ENCODE measurements at regions not wholly inside any gene's neighbourhood (a gene's known extent, or its start where the extent isn't known, plus 50 kb on each side); places are given as distances from the start of the nearest gene placed in this dataset.

DNA sequence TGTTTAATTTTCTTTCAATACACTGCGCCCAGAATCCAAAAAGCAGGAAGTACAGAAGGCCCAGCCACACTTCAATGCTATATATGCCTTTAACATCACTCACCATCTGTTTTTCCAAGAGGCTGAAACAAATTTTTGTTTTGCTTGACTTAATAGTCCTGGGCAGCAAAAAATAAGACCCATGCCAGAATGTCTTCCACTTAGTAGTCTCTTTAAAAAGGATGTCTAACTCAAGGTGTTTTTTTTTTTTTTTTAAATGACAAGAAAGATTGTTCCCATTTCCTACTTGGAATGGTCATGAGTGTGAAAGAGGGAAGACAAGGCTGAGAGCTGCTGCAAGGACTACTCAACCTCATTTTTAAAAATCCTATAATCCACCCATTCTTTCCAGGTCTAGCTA, 590.3 kb upstream of the SGO1 start:
- no peak for DNase-seq
- Histone ChIP-seq H3K36me3 (no peaks in the 10 kb centered on the region), H3K9me3 (no peaks in the 10 kb centered on the region), H3K27ac (no peak overlapping the region), H3K4me3 (no peak overlapping the region), H3K27me3 (no peaks in the 10 kb centered on the region), H3K4me1 (ENCODE audit: insufficient read depth) (no peaks in the 10 kb centered on the region)
- TF ChIP-seq, protein P1, sequence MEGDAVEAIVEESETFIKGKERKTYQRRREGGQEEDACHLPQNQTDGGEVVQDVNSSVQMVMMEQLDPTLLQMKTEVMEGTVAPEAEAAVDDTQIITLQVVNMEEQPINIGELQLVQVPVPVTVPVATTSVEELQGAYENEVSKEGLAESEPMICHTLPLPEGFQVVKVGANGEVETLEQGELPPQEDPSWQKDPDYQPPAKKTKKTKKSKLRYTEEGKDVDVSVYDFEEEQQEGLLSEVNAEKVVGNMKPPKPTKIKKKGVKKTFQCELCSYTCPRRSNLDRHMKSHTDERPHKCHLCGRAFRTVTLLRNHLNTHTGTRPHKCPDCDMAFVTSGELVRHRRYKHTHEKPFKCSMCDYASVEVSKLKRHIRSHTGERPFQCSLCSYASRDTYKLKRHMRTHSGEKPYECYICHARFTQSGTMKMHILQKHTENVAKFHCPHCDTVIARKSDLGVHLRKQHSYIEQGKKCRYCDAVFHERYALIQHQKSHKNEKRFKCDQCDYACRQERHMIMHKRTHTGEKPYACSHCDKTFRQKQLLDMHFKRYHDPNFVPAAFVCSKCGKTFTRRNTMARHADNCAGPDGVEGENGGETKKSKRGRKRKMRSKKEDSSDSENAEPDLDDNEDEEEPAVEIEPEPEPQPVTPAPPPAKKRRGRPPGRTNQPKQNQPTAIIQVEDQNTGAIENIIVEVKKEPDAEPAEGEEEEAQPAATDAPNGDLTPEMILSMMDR (IDR thresholded peaks at IDR 0.05) = no peak
- TF ChIP-seq EP300 (IDR thresholded peaks at IDR 0.05) (no peak), POLR2A (IDR thresholded peaks at IDR 0.05) (no peak)
- intact Hi-C loops (cut with DNase I) = no loop called here
- WGBS, 3 donors = 0% methylated on average over 1 of the region's 1 CpG

- Histone ChIP-seq H3K9me3 (no peaks in the 10 kb centered on the region), H3K4me1 (ENCODE audit: insufficient read depth) (no peaks in the 10 kb centered on the region), H3K27me3 (no peaks in the 10 kb centered on the region), H3K4me3 (no peak overlapping the region), H3K27ac (no peak overlapping the region), H3K36me3 (no peaks in the 10 kb centered on the region)
- intact Hi-C loops (cut with DNase I) = no loop called here
- TF ChIP-seq, protein P1 (IDR thresholded peaks at IDR 0.05) = no peak
- TF ChIP-seq EP300 (IDR thresholded peaks at IDR 0.05) = no peak
- no peak for TF ChIP-seq POLR2A (IDR thresholded peaks at IDR 0.05)
- WGBS, 3 donors = 94 to 95% (median 95%) methylated on average over 5 of the region's 5 CpGs
- DNase-seq = no peak
Observed at GRCh38 chr3:20773320-20773984, 587.4 kb upstream of the SGO1 start.

- TF ChIP-seq POLR2A (IDR thresholded peaks at IDR 0.05) (no peak), EP300 (IDR thresholded peaks at IDR 0.05) (no peak)
- TF ChIP-seq, protein P1 (IDR thresholded peaks at IDR 0.05) = no peak
- Histone ChIP-seq H3K27me3 (no peaks in the 10 kb centered on the region), H3K27ac (no peak overlapping the region), H3K36me3 (no peaks in the 10 kb centered on the region), H3K4me3 (no peak overlapping the region), H3K4me1 (ENCODE audit: insufficient read depth) (no peaks in the 10 kb centered on the region), H3K9me3 (no peaks in the 10 kb centered on the region)
- intact Hi-C loops (cut with DNase I) = no loop called here
- DNase-seq = no peak
Observed at GRCh38 chr3:20772869-20773268, 586.9 kb upstream of the SGO1 start.

DNA sequence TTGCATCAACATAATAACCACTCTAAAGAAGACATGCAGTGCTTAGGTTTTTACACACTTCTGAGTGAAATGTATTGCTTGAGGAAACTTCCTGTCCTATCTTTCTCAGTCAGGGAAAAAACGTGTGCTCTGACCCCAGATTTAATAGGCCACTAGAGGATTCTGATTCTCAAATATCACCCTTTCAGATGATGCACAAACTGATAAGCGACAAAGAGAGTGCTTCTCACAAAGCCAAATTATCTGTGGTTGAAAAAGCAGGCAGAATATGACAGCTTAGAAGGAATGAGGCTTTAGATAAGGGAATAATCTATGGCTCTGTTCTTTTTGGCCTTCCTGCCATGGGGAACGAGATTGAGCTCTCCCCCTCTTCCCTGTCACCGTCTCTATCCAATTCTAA, 583.4 kb upstream of the SGO1 start:
- H3K4me1 ChIP-seq (ENCODE audit: insufficient read depth) = no peaks in the 10 kb centered on the region
- no peaks in the 10 kb centered on the region for H3K9me3 ChIP-seq
- H3K27me3 ChIP-seq = no peaks in the 10 kb centered on the region
- TF ChIP-seq, protein P1 (IDR thresholded peaks at IDR 0.05) = no peak
- H3K27ac ChIP-seq = no peak overlapping the region
- intact Hi-C loops (cut with DNase I) = no loop called here
- no peak for DNase-seq
- 56 to 59% (median 58%) methylated on average over 4 of the region's 4 CpGs for WGBS, 3 donors
- H3K4me3 ChIP-seq = no peak overlapping the region
- H3K36me3 ChIP-seq = no peaks in the 10 kb centered on the region
